RWPE1 (cell line): ENCODE measurements at regions not wholly inside any gene's neighbourhood (a gene's known extent, or its start where the extent isn't known, plus 50 kb on each side); places are given as distances from the start of the nearest gene placed in this dataset.

Experiments
- CTCF ChIA-PET: fragments of 350-600 bp; sonication (Branson Sonifier 250); formaldehyde crosslinking; extraction: SDS; loops from one replicate; lab custom pipeline; 2021; lab: Yijun Ruan, JAX
- POLR2A ChIA-PET: fragments of 400-600 bp; formaldehyde crosslinking; extraction: SDS; loops from one replicate; lab custom pipeline; 2020; ENCODE audit warnings: antibody characterized with exemption; ENCODE audit not compliant: low non-redundant PET; lab: Yijun Ruan, JAX
- DNase-seq: peaks from one replicate; pipeline ENCODE4 v3.0.0; 2012; ENCODE audit warnings: low spot score
- H3K27ac ChIP-seq: fragments of 450-650 bp; 2 replicates; pipeline ENCODE4 v1.5.1; 2017
- CTCF ChIP-seq: fragments of 450-650 bp; conservative IDR thresholded peaks from 2 replicates; pipeline ENCODE4 v1.5.1; 2017; ENCODE audit warnings: low read depth, mild to moderate bottlenecking

- no peak for DNase-seq
- ChIA-PET CTCF (interaction anchor here (0.6 kb wide), 1 partner anchor 15 kb away, joined by 3 read pairs; no protein-coding TSS in a partner anchor), POLR2A (no interaction called here)
- no peak overlapping the region for H3K27ac ChIP-seq
- TF ChIP-seq CTCF: no peak
Measured at GRCh38 chr2:8416849-8417832, 264.7 kb upstream of the ID2 start.

- no peak for TF ChIP-seq CTCF
- ChIA-PET POLR2A (no interaction called here), CTCF (no interaction called here)
Measured at GRCh38 chr2:8418721-8419120, 263.1 kb upstream of the ID2 start.

DNA sequence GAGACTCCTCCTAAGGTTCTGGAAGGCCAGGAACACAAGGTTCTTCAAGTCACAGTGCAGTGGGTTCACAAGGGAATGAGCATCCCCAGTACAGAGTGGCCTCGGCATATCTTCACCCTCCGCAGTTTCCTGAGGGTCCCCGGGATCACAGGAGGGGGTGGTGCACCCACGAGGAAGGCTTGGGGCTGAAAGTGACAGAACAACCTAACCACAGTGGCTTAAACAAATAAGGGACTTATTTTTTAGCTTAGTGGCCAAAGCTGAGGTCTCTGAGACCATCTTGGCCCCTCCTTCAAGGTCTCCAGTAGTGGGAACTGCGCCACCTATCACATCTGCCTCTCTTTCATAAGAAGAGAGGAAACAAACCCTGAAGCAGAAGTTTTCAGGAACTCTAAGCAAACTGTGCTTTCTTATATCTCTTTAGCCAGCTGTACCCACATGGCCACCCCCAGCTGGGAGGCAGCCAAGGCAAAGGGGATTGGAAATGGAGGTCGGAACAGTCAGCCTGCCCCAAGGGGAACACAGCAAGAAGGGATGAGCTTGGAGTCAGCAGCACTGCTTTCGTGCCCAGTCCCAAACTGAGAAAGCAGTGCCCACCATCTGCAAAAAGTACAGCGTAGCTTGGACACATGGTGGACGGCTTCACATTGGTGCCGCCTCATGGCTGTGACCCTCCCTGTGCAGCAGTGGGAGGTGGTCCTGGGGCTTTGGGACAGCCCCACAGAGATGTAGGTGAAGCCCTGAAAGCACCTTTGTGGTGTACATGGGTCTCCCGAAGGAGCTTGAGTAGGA, 260.0 kb upstream of the ID2 start:
- ChIA-PET CTCF (no interaction called here), POLR2A (no interaction called here)
- no peak overlapping the region for H3K27ac ChIP-seq
- TF ChIP-seq CTCF: no peak
- DNase-seq: no peak

More at GRCh38 chr2:8418721-8419120, 263.1 kb upstream of the ID2 start:
- no peak for DNase-seq
- H3K27ac ChIP-seq: no peak overlapping the region

- H3K27ac ChIP-seq: no peak overlapping the region
- TF ChIP-seq CTCF: no peak
- ChIA-PET POLR2A (no interaction called here), CTCF (interaction anchor here (0.7 kb wide), 1 partner anchor 248 kb away, joined by 4 read pairs; no protein-coding TSS in a partner anchor)
- no peak for DNase-seq
Measured at GRCh38 chr2:8422450-8422800, 259.4 kb upstream of the ID2 start.

- DNase-seq: no peak
- no peak for TF ChIP-seq CTCF
- ChIA-PET POLR2A (no interaction called here), CTCF (no interaction called here)
- no peak overlapping the region for H3K27ac ChIP-seq
Measured at GRCh38 chr2:8424997-8425900, 256.6 kb upstream of the ID2 start.
